Adipocyte (in vitro differentiated cells): ENCODE measurements at regions not wholly inside any gene's neighbourhood (a gene's known extent, or its start where the extent isn't known, plus 50 kb on each side); places are given as distances from the start of the nearest gene placed in this dataset.
A peak's percentile ranks its signal among the peaks of the same experiment; 100 is the strongest.

Experiments
- DNase-seq: peaks from one replicate; pipeline ENCODE4 v3.0.0-alpha.2; 2015; ENCODE audit warnings: low read depth
- H3K27me3 ChIP-seq: replicated peaks from 2 replicates; pipeline ENCODE4 v1.7.0; 2013; ENCODE audit warnings: mild to moderate bottlenecking, low read length, moderate library complexity; ENCODE audit not compliant: control insufficient read depth, insufficient read depth
- H3K36me3 ChIP-seq: 2 replicates; pipeline ENCODE4 v1.7.0; 2013; ENCODE audit warnings: low read length, mild to moderate bottlenecking, moderate library complexity; ENCODE audit not compliant: control insufficient read depth, insufficient read depth, severe bottlenecking
- H3K4me1 ChIP-seq: 2 replicates; pipeline ENCODE4 v1.7.0; 2013; ENCODE audit warnings: mild to moderate bottlenecking, low read length, moderate library complexity; ENCODE audit not compliant: control insufficient read depth, insufficient read depth
- H3K4me3 ChIP-seq: 2 replicates; pipeline ENCODE4 v1.7.0; 2013; ENCODE audit warnings: mild to moderate bottlenecking, low read length, moderate library complexity
- H3K9ac ChIP-seq: 2 replicates; pipeline ENCODE4 v1.7.0; 2013; ENCODE audit warnings: mild to moderate bottlenecking, low read length, moderate library complexity
- H3K9me3 ChIP-seq: 2 replicates; pipeline ENCODE4 v1.7.0; 2013; ENCODE audit warnings: mild to moderate bottlenecking, low read length, moderate library complexity; ENCODE audit not compliant: control insufficient read depth

DNA sequence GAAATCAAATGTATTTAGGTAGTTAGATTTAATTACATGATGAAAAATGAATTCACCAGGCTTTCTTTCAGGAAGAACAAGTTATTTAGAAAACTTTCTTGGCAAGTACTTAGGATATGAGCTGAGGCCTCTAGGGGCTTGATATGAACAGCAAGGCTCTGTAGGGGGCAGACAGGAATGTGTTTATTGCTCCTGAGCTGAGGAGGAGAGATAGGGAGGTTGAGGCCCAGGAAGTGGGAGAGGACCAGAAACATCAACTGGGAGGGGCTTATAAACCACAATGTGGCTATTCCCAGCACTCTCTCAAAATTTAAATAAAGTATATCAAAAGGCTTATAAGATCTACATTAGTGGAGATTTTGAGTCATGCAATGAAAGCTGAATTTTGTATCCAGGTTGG, 154.0 kb upstream of the MAF start:
- no peaks in the 10 kb centered on the region for H3K36me3 ChIP-seq
- no peaks in the 10 kb centered on the region for H3K27me3 ChIP-seq
- H3K9me3 ChIP-seq = peaks cover 4% of the 10 kb centered on the region
- no peak overlapping the region for H3K9ac ChIP-seq
- DNase-seq = no peak
- H3K4me1 ChIP-seq = peaks cover 44% of the 10 kb centered on the region
- no peak overlapping the region for H3K4me3 ChIP-seq

DNA sequence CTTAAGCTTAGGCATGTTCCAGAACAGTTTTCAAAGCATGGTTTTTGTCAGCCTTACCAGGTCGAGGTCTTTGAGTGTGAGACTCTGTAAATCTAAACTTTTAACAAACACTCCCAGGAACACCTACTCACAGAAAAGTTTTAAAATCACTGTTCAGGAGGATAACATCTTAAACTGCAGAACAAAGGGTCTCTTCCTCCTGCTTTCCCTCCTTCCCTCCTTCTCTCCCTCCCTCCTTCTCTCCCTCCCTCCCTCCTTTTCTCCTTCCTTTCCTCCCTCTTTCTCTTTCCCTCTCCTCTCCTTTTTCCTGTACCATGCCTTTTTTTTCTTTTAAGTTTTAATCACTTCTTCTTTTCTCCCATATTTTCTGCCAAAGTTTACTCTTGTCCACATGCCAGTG, 153.5 kb upstream of the MAF start:
- Histone ChIP-seq H3K27me3 (no peaks in the 10 kb centered on the region), H3K4me3 (no peak overlapping the region), H3K9me3 (peaks cover 4% of the 10 kb centered on the region), H3K9ac (peak overlapping the region; percentile 20), H3K4me1 (peaks cover 43% of the 10 kb centered on the region), H3K36me3 (no peaks in the 10 kb centered on the region)
- no peak for DNase-seq

DNA sequence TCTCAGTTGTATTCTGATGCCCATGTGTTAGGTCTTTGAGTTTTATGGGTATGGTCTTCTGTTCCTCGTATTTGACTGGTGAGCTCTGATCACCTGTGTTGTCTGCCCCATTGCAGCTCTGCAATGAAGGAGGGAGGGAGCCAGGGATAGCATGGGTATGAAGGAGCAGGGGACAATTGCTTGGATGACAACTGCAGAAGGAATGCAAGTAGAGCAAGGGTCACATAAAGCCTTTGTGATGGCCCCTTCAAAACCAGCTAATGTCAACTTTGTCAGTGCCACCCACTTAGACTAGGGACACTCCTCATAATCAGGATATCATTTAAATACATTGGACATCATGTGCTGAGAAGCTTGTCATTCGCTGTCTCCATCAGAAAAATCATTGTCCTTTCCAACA, 152.7 kb upstream of the MAF start:
- no peak overlapping the region for H3K4me3 ChIP-seq
- no peaks in the 10 kb centered on the region for H3K36me3 ChIP-seq
- peaks cover 40% of the 10 kb centered on the region for H3K4me1 ChIP-seq
- H3K27me3 ChIP-seq = no peaks in the 10 kb centered on the region
- peaks cover 4% of the 10 kb centered on the region for H3K9me3 ChIP-seq
- no peak for DNase-seq
- H3K9ac ChIP-seq = no peak overlapping the region

DNA sequence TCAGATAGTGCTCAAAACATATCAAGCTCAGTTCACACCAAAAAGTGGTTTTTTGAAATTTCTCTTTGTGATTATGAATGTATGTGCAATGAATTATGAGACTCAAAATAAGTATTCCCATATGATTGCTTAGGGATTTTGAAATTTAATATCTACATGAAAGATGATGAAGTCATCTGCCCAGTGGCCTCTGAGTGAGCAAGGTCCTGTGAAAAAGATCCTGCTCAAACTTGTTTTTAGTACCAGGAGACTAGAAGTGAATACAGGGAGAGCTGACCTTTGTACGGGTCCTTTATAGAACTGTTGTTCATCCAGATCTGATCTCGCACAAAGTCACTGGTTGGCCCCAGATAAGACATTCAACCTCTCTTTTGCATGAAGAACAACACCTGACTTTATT, 151.9 kb upstream of the MAF start:
- Histone ChIP-seq H3K36me3 (no peaks in the 10 kb centered on the region), H3K9me3 (peaks cover 4% of the 10 kb centered on the region), H3K9ac (no peak overlapping the region), H3K27me3 (no peaks in the 10 kb centered on the region), H3K4me3 (no peak overlapping the region), H3K4me1 (peaks cover 40% of the 10 kb centered on the region)
- DNase-seq = no peak

DNA sequence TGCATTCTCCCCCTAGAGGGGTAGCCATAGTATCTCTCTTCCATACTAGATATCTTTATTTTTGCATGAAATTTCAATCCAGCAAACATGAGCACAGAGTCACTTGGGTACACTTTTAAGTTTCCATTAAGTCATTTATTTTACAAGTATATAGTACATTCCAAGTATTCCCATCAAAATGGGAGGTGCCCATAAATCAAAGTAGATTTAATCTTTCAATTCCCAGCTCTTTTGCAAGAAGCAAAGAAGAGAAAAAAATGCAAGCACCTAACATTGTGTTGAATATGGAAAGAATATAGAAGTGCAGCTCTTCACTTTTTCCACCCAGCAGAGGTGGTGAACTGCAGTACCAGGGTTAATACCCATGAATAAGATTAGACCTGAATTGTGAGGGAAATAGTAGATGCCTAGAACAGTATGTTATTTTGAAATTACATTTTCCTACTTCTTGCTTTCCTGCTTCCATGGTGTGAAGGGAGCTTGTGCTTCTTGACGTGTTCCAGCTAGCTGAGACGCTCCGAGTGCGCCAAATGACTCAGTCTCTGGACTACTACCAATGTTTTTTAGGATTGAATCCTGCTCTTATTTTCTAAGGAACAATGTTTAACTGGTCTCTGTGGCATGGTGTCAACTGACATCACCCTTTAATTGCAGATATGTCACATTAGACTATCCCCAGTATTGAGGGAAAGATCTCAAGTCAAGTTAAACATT, 151.1 kb upstream of the MAF start:
- no peak for DNase-seq
- H3K9ac ChIP-seq = peak overlapping the region; percentile 3
- H3K4me1 ChIP-seq = peaks cover 40% of the 10 kb centered on the region
- peak overlapping the region; percentile 4 for H3K4me3 ChIP-seq
- H3K9me3 ChIP-seq = peaks cover 4% of the 10 kb centered on the region
- no peaks in the 10 kb centered on the region for H3K27me3 ChIP-seq
- H3K36me3 ChIP-seq = no peaks in the 10 kb centered on the region

DNA sequence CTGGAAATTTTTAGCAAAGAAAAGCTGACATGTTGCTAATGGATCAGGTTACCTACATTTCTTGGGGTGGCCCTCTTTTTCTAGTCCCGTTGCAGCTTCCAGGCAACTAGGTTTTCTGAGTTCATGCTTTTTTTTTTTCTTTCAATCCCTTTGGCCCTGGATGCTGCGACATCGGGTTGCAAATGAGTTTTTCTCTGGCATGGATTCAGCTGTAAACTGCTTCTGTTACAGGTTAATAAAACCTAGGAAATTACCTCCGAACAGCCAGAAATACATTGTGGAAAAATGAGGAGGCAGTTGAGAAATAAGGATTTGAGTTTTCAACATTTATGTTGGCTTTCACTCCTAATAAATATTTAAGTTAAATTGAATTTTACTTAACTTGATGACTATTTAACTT, 149.8 kb upstream of the MAF start:
- no peak for DNase-seq
- Histone ChIP-seq H3K4me1 (peaks cover 40% of the 10 kb centered on the region), H3K9ac (no peak overlapping the region), H3K4me3 (no peak overlapping the region), H3K36me3 (no peaks in the 10 kb centered on the region), H3K9me3 (peaks cover 4% of the 10 kb centered on the region), H3K27me3 (no peaks in the 10 kb centered on the region)

DNA sequence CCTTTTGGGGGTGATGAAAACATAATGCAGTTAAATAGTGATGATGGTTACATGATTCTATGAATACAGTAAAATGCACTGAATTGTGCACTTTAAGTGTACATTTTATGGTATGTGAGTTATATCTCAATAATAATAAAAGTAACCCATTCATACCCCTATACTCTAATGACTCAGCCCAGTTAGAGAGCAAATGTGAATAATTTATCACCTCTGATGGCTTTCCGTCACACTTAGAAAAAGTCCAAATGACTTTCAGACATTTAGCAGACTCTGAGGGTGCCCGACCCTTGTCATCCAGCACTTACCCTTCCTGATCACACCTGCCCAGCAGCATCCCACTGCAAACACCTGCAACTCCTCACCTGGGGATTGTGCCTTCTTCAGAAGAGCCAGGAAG, 148.1 kb upstream of the MAF start:
- H3K4me1 ChIP-seq = peaks cover 25% of the 10 kb centered on the region
- H3K4me3 ChIP-seq = no peak overlapping the region
- H3K36me3 ChIP-seq = no peaks in the 10 kb centered on the region
- H3K9ac ChIP-seq = no peak overlapping the region
- no peaks in the 10 kb centered on the region for H3K27me3 ChIP-seq
- peaks cover 4% of the 10 kb centered on the region for H3K9me3 ChIP-seq
- no peak for DNase-seq

DNA sequence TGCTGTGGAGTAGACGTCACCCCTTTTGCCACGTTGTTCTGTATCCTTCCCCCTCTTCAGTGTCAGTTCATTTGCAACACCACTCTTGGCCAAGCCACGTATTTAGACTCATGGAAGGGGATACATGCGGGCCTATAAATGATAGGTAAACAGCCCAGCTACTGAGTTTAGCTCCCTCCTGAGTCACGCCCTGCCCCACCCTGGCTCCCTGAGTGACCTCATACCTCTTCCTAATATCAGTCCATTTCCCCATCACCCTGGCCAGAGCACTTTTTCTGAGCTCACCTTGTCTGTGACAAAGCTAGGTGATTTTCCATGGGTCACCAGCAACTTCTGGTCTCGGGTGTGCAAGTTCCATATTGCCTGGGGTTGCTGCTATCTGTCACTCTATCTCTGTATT, 147.2 kb upstream of the MAF start:
- Histone ChIP-seq H3K4me1 (peaks cover 16% of the 10 kb centered on the region), H3K4me3 (no peak overlapping the region), H3K9ac (no peak overlapping the region), H3K36me3 (no peaks in the 10 kb centered on the region), H3K9me3 (peaks cover 4% of the 10 kb centered on the region), H3K27me3 (no peaks in the 10 kb centered on the region)
- no peak for DNase-seq

DNA sequence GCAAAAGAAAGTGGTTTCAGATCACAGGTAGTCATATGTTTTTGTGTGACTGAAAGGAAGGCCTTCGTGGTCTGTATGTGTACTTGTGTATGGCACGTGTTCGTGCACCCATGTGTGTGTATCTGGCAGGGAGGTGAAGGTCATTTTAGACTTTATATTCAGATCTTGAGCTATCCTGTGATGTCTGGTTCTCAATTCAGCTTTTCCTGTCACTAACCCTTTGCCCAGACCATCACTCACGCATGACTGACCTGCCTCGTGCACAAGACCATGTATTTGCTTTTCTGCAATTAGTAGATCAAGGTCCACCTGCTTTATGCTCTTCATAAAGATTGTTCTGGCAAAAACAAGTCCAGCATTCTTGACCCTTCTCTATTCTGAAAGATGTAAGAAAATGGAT, 139.7 kb upstream of the MAF start:
- no peak for DNase-seq
- H3K9me3 ChIP-seq = no peaks in the 10 kb centered on the region
- no peak overlapping the region for H3K4me3 ChIP-seq
- H3K36me3 ChIP-seq = no peaks in the 10 kb centered on the region
- no peaks in the 10 kb centered on the region for H3K4me1 ChIP-seq
- H3K9ac ChIP-seq = no peak overlapping the region
- H3K27me3 ChIP-seq = no peaks in the 10 kb centered on the region

DNA sequence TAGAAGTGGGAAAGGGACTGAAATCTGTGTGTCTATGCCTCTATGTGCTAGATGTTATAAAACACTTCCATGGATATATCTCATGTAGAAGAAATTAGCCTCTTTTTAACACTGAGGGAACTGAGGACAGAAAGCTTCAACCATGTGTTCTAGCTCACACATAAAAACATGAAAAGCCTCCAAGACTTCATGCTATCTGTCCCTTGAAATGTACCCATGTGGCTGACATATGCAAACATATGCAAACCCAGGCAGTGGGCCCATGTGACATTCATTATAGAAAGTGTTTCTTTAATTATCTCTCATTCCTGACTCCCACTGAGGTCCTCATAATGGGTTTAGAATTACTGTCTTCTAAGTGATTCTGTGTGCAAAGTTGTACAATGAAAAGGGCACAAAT, 134.7 kb upstream of the MAF start:
- H3K27me3 ChIP-seq = peaks cover 7% of the 10 kb centered on the region
- no peak overlapping the region for H3K4me3 ChIP-seq
- no peak overlapping the region for H3K9ac ChIP-seq
- no peak for DNase-seq
- H3K4me1 ChIP-seq = no peaks in the 10 kb centered on the region
- H3K9me3 ChIP-seq = no peaks in the 10 kb centered on the region
- no peaks in the 10 kb centered on the region for H3K36me3 ChIP-seq

DNA sequence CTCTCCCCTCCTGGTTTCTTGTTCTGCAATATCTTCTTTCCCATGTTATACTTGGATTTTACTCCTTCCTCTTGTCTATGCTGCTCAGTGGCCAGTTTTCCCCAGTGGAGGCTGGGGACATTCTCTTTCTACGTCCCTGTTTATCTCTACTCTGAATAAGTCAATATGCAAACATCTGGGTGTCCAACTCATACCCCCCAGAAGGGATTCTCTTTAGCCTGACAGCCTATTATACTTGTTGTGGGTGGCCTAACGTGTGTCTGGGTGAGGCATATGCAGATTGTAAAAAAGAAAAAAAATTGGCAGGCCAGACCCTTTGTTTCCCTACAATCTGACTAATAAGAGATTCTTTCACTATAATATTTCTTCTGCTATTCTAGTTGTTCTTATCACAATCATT, 134.2 kb upstream of the MAF start:
- H3K9me3 ChIP-seq = no peaks in the 10 kb centered on the region
- no peak for DNase-seq
- H3K4me3 ChIP-seq = no peak overlapping the region
- no peaks in the 10 kb centered on the region for H3K4me1 ChIP-seq
- no peaks in the 10 kb centered on the region for H3K36me3 ChIP-seq
- H3K27me3 ChIP-seq = peaks cover 7% of the 10 kb centered on the region
- H3K9ac ChIP-seq = no peak overlapping the region

DNA sequence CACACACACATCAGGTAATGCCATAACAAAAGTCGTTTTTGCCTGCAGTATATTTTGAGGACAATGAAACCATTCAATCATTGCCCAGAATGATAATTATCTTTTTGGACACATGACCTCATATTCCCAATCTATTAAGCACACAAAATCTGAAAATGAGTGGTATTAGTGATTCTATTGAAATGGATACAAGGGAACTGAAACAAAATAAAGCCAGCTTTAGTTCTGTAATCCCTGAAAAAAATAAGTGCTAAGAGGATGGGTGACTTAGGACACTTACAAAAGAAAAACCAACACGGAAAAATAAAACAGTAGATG, 128.3 kb upstream of the MAF start:
- DNase-seq = no peak
- H3K9me3 ChIP-seq = no peaks in the 10 kb centered on the region
- no peaks in the 10 kb centered on the region for H3K4me1 ChIP-seq
- H3K27me3 ChIP-seq = peaks cover 7% of the 10 kb centered on the region
- H3K36me3 ChIP-seq = no peaks in the 10 kb centered on the region
- H3K4me3 ChIP-seq = no peak overlapping the region
- no peak overlapping the region for H3K9ac ChIP-seq
